Thymus (tissue), 11 donors: ENCODE measurements at regions not wholly inside any gene's neighbourhood (a gene's known extent, or its start where the extent isn't known, plus 50 kb on each side); places are given as distances from the start of the nearest gene placed in this dataset.

ENCODE experiments used
- DNase-seq, 9 donors: peaks; one replicate each; pipeline ENCODE4 v3.0.0-alpha.2; 2013; ENCODE audit warnings: low spot score in 9 of 9, low read depth in 6 of 9, missing footprints in 1 of 9
- H3K27ac ChIP-seq, 2 donors: one replicate each; pipeline ENCODE4 v1.5.1; 2013; ENCODE audit warnings: control low read depth in 1 of 2, low read depth in 1 of 2, low read length in 1 of 2, mild to moderate bottlenecking in 1 of 2, moderate library complexity in 1 of 2
- H3K27me3 ChIP-seq, 2 donors: one replicate each; pipeline ENCODE4 v1.5.1; 2013; ENCODE audit warnings: low read length in 1 of 2; ENCODE audit not compliant: control insufficient read depth in 2 of 2, insufficient read depth in 1 of 2
- H3K36me3 ChIP-seq, 2 donors: one replicate each; pipeline ENCODE4 v1.5.1; 2013; ENCODE audit warnings: low read length in 1 of 2, mild to moderate bottlenecking in 1 of 2, moderate library complexity in 1 of 2; ENCODE audit not compliant: control insufficient read depth in 2 of 2, insufficient read depth in 2 of 2
- H3K4me1 ChIP-seq, 2 donors: one replicate each; pipeline ENCODE4 v1.5.1; 2013; ENCODE audit warnings: low read length in 2 of 2; ENCODE audit not compliant: control insufficient read depth in 2 of 2, insufficient read depth in 2 of 2
- H3K4me3 ChIP-seq, 2 donors: one replicate each; pipeline ENCODE4 v1.5.1; 2013; ENCODE audit warnings: low read length in 2 of 2, control low read depth in 1 of 2, mild to moderate bottlenecking in 1 of 2
- H3K9me3 ChIP-seq, 2 donors: one replicate each; pipeline ENCODE4 v1.5.1; 2013; ENCODE audit warnings: low read length in 1 of 2, mild to moderate bottlenecking in 1 of 2; ENCODE audit not compliant: control insufficient read depth in 2 of 2, insufficient read depth in 1 of 2
- WGBS: extraction: QIAGEN DNeasy Blood & Tissue Kit; methylation state at CpG from one replicate; pipeline ENCODE4 v1.1.7; 2013; 5-methylcytosine and 5-hydroxymethylcytosine counted together
- donor health status: healthy.

- no peaks in the 10 kb centered on the region for H3K9me3 ChIP-seq
- DNase-seq, result no peak
- H3K27ac ChIP-seq, result no peak overlapping the region
- H3K4me3 ChIP-seq, result no peak overlapping the region
- no peaks in the 10 kb centered on the region for H3K4me1 ChIP-seq
- H3K36me3 ChIP-seq, result no peaks in the 10 kb centered on the region
- no peaks in the 10 kb centered on the region for H3K27me3 ChIP-seq
- WGBS, result 92% methylated on average over 1 of the region's 1 CpG
These were observed 516.0 kb upstream of the CHORDC1 start for GRCh38 chr11:90738799-90739198.

GRCh38 chr11:90737444-90738050 is 514.7 kb upstream of the CHORDC1 start:
- H3K4me3 ChIP-seq, result no peak overlapping the region
- DNase-seq, result no peak
- no peaks in the 10 kb centered on the region for H3K36me3 ChIP-seq
- WGBS, result 27% methylated on average over 1 of the region's 1 CpG
- H3K27ac ChIP-seq, result no peak overlapping the region
- H3K9me3 ChIP-seq, result no peaks in the 10 kb centered on the region
- H3K27me3 ChIP-seq, result no peaks in the 10 kb centered on the region
- H3K4me1 ChIP-seq, result no peaks in the 10 kb centered on the region

GRCh38 chr11:90732486-90732885 is 509.6 kb upstream of the CHORDC1 start:
- H3K4me1 ChIP-seq, result no peaks in the 10 kb centered on the region
- WGBS, result 94% methylated on average over 2 of the region's 2 CpGs
- no peaks in the 10 kb centered on the region for H3K27me3 ChIP-seq
- no peak overlapping the region for H3K27ac ChIP-seq
- H3K4me3 ChIP-seq, result no peak overlapping the region
- DNase-seq, result no peak
- no peaks in the 10 kb centered on the region for H3K9me3 ChIP-seq
- no peaks in the 10 kb centered on the region for H3K36me3 ChIP-seq

GRCh38 chr11:90723475-90723874 is 500.6 kb upstream of the CHORDC1 start:
- Histone ChIP-seq H3K27ac (no peak overlapping the region), H3K4me1 (no peaks in the 10 kb centered on the region), H3K27me3 (no peaks in the 10 kb centered on the region), H3K4me3 (no peak overlapping the region), H3K36me3 (no peaks in the 10 kb centered on the region), H3K9me3 (no peaks in the 10 kb centered on the region)
- WGBS, result 93% methylated on average over 3 of the region's 3 CpGs
- DNase-seq, result no peak

- Histone ChIP-seq H3K9me3 (no peaks in the 10 kb centered on the region), H3K27me3 (no peaks in the 10 kb centered on the region), H3K4me3 (no peak overlapping the region), H3K27ac (no peak overlapping the region), H3K4me1 (no peaks in the 10 kb centered on the region), H3K36me3 (no peaks in the 10 kb centered on the region)
- WGBS, result 81% methylated on average over 3 of the region's 3 CpGs
- DNase-seq, result no peak
These were observed 499.8 kb upstream of the CHORDC1 start for GRCh38 chr11:90722552-90723190.

GRCh38 chr11:90717522-90717921 is 494.7 kb upstream of the CHORDC1 start:
- no peak for DNase-seq
- Histone ChIP-seq H3K4me1 (no peaks in the 10 kb centered on the region), H3K27me3 (no peaks in the 10 kb centered on the region), H3K4me3 (no peak overlapping the region), H3K27ac (no peak overlapping the region), H3K36me3 (no peaks in the 10 kb centered on the region), H3K9me3 (no peaks in the 10 kb centered on the region)

GRCh38 chr11:90705661-90706060 is 482.8 kb upstream of the CHORDC1 start:
- no peak overlapping the region for H3K27ac ChIP-seq
- H3K4me3 ChIP-seq, result no peak overlapping the region
- H3K27me3 ChIP-seq, result no peaks in the 10 kb centered on the region
- no peaks in the 10 kb centered on the region for H3K4me1 ChIP-seq
- H3K36me3 ChIP-seq, result no peaks in the 10 kb centered on the region
- no peaks in the 10 kb centered on the region for H3K9me3 ChIP-seq
- DNase-seq, result no peak

GRCh38 chr11:90704510-90704909 is 481.7 kb upstream of the CHORDC1 start:
- 93% methylated on average over 5 of the region's 5 CpGs for WGBS
- Histone ChIP-seq H3K9me3 (no peaks in the 10 kb centered on the region), H3K27ac (no peak overlapping the region), H3K4me3 (no peak overlapping the region), H3K4me1 (no peaks in the 10 kb centered on the region), H3K36me3 (no peaks in the 10 kb centered on the region), H3K27me3 (no peaks in the 10 kb centered on the region)
- no peak for DNase-seq

GRCh38 chr11:90701716-90702115 is 478.9 kb upstream of the CHORDC1 start:
- H3K9me3 ChIP-seq, result no peaks in the 10 kb centered on the region
- H3K36me3 ChIP-seq, result no peaks in the 10 kb centered on the region
- no peak overlapping the region for H3K27ac ChIP-seq
- no peak overlapping the region for H3K4me3 ChIP-seq
- DNase-seq, result no peak
- WGBS, result 95% methylated on average over 2 of the region's 2 CpGs
- no peaks in the 10 kb centered on the region for H3K4me1 ChIP-seq
- H3K27me3 ChIP-seq, result no peaks in the 10 kb centered on the region
